ENCODE measurements at regions not wholly inside any gene's neighbourhood (a gene's known extent, or its start where the extent isn't known, plus 50 kb on each side); places are given as distances from the start of the nearest gene placed in this dataset.

DNA sequence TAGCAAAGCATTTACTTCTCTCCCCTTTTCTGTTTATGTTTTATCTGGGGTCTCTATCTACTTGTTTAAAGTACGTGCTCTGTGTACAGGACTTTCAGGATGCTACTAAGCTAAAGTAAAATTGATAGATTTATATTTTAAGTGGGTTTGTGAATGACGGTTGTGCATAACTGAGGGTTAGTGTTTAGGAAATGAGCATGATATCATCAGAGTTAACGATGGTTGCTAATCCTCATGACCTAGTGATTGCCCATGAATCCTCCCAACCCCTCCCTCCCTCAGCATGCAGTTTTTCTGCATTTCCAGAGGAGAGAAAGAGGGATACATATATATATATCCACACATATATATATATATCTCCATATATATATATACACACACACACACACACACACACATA, 957.2 kb downstream of the TUSC7 start:
- TF ChIP-seq POLR2A (IDR thresholded peaks at IDR 0.05; ENCODE audit: control extremely low read depth in 1 of 2, low read depth in 2 of 2, low read length in 2 of 2) (no peak), MAX (IDR thresholded peaks at IDR 0.05) (no peak), SIN3A (conservative IDR thresholded peaks at IDR 0.05 in 1 of 2, IDR thresholded peaks at IDR 0.05 in 1 of 2; ENCODE audit: low read depth in 1 of 2, low read length in 2 of 2) (no peak), CTBP2 (IDR thresholded peaks at IDR 0.05; ENCODE audit: borderline replicate concordance, insufficient read depth, insufficient read length, low read length) (no peak), KDM5A (IDR thresholded peaks at IDR 0.05; ENCODE audit: low read length) (no peak), RNF2 (IDR thresholded peaks at IDR 0.05; ENCODE audit: borderline replicate concordance, low read depth, low read length, missing control alignments, poor library complexity, severe bottlenecking) (no peak), MAFK (IDR thresholded peaks at IDR 0.05; ENCODE audit: low read depth, low read length) (no peak), USF2 (IDR thresholded peaks at IDR 0.05; ENCODE audit: low read length) (no peak), POLR2AphosphoS5 (IDR thresholded peaks at IDR 0.05; ENCODE audit: low read depth, low read length) (no peak), TEAD4 (IDR thresholded peaks at IDR 0.05; ENCODE audit: low read depth, low read length) (no peak)
- TF ChIP-seq, protein P1, sequence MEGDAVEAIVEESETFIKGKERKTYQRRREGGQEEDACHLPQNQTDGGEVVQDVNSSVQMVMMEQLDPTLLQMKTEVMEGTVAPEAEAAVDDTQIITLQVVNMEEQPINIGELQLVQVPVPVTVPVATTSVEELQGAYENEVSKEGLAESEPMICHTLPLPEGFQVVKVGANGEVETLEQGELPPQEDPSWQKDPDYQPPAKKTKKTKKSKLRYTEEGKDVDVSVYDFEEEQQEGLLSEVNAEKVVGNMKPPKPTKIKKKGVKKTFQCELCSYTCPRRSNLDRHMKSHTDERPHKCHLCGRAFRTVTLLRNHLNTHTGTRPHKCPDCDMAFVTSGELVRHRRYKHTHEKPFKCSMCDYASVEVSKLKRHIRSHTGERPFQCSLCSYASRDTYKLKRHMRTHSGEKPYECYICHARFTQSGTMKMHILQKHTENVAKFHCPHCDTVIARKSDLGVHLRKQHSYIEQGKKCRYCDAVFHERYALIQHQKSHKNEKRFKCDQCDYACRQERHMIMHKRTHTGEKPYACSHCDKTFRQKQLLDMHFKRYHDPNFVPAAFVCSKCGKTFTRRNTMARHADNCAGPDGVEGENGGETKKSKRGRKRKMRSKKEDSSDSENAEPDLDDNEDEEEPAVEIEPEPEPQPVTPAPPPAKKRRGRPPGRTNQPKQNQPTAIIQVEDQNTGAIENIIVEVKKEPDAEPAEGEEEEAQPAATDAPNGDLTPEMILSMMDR (IDR thresholded peaks at IDR 0.05; ENCODE audit: control extremely low read depth in 1 of 3, insufficient read depth in 1 of 3, low read depth in 1 of 3, low read length in 3 of 3), result no peak
- TF ChIP-seq, protein P2, sequence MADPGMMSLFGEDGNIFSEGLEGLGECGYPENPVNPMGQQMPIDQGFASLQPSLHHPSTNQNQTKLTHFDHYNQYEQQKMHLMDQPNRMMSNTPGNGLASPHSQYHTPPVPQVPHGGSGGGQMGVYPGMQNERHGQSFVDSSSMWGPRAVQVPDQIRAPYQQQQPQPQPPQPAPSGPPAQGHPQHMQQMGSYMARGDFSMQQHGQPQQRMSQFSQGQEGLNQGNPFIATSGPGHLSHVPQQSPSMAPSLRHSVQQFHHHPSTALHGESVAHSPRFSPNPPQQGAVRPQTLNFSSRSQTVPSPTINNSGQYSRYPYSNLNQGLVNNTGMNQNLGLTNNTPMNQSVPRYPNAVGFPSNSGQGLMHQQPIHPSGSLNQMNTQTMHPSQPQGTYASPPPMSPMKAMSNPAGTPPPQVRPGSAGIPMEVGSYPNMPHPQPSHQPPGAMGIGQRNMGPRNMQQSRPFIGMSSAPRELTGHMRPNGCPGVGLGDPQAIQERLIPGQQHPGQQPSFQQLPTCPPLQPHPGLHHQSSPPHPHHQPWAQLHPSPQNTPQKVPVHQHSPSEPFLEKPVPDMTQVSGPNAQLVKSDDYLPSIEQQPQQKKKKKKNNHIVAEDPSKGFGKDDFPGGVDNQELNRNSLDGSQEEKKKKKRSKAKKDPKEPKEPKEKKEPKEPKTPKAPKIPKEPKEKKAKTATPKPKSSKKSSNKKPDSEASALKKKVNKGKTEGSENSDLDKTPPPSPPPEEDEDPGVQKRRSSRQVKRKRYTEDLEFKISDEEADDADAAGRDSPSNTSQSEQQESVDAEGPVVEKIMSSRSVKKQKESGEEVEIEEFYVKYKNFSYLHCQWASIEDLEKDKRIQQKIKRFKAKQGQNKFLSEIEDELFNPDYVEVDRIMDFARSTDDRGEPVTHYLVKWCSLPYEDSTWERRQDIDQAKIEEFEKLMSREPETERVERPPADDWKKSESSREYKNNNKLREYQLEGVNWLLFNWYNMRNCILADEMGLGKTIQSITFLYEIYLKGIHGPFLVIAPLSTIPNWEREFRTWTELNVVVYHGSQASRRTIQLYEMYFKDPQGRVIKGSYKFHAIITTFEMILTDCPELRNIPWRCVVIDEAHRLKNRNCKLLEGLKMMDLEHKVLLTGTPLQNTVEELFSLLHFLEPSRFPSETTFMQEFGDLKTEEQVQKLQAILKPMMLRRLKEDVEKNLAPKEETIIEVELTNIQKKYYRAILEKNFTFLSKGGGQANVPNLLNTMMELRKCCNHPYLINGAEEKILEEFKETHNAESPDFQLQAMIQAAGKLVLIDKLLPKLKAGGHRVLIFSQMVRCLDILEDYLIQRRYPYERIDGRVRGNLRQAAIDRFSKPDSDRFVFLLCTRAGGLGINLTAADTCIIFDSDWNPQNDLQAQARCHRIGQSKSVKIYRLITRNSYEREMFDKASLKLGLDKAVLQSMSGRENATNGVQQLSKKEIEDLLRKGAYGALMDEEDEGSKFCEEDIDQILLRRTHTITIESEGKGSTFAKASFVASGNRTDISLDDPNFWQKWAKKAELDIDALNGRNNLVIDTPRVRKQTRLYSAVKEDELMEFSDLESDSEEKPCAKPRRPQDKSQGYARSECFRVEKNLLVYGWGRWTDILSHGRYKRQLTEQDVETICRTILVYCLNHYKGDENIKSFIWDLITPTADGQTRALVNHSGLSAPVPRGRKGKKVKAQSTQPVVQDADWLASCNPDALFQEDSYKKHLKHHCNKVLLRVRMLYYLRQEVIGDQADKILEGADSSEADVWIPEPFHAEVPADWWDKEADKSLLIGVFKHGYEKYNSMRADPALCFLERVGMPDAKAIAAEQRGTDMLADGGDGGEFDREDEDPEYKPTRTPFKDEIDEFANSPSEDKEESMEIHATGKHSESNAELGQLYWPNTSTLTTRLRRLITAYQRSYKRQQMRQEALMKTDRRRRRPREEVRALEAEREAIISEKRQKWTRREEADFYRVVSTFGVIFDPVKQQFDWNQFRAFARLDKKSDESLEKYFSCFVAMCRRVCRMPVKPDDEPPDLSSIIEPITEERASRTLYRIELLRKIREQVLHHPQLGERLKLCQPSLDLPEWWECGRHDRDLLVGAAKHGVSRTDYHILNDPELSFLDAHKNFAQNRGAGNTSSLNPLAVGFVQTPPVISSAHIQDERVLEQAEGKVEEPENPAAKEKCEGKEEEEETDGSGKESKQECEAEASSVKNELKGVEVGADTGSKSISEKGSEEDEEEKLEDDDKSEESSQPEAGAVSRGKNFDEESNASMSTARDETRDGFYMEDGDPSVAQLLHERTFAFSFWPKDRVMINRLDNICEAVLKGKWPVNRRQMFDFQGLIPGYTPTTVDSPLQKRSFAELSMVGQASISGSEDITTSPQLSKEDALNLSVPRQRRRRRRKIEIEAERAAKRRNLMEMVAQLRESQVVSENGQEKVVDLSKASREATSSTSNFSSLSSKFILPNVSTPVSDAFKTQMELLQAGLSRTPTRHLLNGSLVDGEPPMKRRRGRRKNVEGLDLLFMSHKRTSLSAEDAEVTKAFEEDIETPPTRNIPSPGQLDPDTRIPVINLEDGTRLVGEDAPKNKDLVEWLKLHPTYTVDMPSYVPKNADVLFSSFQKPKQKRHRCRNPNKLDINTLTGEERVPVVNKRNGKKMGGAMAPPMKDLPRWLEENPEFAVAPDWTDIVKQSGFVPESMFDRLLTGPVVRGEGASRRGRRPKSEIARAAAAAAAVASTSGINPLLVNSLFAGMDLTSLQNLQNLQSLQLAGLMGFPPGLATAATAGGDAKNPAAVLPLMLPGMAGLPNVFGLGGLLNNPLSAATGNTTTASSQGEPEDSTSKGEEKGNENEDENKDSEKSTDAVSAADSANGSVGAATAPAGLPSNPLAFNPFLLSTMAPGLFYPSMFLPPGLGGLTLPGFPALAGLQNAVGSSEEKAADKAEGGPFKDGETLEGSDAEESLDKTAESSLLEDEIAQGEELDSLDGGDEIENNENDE (IDR thresholded peaks at IDR 0.05; ENCODE audit: insufficient replicate concordance, low read length), result no peak
